Stimulated activated CD4-positive, alpha-beta T cell treated with anti-CD3 and anti-CD28 coated beads, Interleukin-15, amount 100 ng/mL, for 24 hours (primary cell): ENCODE measurements at regions not wholly inside any gene's neighbourhood (a gene's known extent, or its start where the extent isn't known, plus 50 kb on each side); places are given as distances from the start of the nearest gene placed in this dataset.

ENCODE experiments used
- DNase-seq: peaks from one replicate; pipeline ENCODE4 v3.0.0-alpha.2; 2020

DNA sequence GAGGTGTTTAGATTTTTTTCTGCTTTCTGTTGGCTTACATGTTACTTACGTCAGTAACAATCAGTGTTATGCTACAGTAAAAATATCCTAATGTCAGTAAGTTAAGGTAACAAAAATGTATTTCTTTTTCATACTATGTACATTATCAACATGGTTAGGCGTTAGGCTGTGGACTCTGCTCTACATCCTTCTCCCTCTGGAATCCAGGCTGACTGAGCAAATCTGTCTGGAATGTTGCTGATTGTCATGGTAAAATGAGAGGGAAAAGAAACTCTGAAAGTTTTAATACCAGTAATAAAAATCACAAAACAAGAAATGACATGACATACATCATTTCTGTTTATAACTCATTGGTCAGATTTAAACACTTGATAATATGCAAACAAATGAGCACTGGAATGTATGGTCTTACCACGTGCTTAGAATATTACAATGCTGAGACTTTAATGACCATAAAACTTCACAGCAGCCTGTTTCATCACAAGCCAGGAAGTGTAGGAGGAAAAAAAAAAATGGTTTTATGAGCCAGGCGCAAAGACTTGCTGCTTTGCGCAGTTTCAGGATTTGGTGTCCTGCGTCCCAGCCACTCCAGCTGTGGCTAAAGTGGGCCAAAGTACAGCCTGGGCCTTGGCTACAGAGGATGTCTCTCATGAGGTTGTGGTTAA is 252.4 kb downstream of the FSIP2 start:
- DNase-seq = no peak

GRCh38 chr2:185998562-185999070 is 260.0 kb downstream of the FSIP2 start:
- no peak for DNase-seq

DNA sequence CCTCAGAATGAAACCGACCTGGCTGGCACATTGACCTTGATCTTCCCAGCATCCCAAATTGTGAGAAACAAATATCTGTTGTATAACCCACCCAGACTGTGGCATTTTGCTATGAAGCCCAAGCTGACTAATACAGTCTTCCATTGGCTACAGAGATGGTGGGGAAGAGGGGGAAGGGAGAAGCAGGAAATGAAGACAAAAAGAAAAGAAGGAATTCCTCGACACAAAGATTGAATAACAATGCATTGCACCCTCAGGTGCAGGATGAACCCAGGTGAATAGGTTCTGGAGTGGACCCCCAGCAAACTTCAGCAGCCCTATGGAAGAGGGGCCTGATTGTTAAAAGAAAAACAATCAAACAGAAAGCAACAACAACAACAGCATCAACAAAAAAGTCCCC is 270.7 kb downstream of the FSIP2 start:
- no peak for DNase-seq

DNA sequence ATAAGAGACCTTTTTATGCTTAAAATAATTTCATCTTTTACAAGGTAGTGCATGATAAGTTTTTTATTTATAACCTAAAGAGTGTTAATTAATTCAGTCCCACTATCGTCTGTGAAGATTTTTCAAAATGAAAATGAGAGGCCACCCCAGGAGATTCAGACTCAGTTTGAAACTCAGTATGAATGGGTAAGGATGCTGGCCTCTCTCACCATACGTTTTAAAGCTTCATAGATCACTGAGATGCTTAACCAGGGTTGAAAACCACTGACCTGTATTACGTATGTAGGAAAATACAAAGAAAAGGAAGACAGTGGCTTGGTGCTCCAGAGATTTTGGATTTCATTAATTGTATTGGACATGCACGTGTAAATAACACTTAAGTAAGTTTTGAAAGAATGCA is 278.7 kb downstream of the FSIP2 start:
- no peak for DNase-seq

- DNase-seq = no peak
Measured at GRCh38 chr2:186024921-186025320, 286.3 kb downstream of the FSIP2 start.

DNA sequence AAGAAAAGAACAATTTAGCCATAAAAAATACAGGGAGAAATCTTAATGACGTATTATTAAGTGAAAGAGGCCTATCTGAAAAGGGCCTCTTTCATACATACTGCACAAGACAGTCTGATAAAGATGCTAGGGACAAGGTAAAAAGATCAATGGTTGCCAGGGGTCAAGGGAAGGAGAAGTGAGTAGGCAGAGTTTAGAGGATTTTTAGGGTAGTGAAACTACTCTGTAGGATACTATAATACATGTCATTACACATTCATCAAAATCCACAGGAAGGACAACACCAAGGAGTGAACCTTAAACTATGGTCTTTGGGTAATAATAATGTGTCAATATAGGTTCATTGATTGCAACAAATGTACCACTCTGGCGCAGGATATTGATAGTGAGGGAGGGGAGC is 289.3 kb downstream of the FSIP2 start:
- DNase-seq = no peak

DNA sequence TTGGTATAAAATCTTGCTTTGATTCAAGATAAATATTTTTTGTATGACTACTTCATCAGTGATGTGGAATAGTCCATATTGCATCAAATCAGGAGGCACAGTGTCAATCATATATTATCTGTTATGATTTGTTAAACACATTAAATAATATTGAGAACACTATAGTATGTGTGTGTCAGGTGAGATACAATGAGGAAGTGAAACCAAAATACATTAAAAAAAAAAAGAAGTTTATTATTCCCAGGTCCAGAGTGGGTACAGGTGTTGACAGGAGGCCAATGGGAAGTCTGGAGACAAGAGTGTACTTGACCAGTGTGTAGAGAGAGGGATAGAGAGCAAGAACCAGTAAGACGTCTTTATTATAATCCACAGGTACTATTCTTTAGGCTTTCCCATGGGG is 292.6 kb downstream of the FSIP2 start:
- DNase-seq = no peak

- DNase-seq = no peak
Measured at GRCh38 chr2:186032102-186032738, 293.6 kb downstream of the FSIP2 start.

- no peak for DNase-seq
Measured at GRCh38 chr2:186032930-186033329, 294.3 kb downstream of the FSIP2 start.

DNA sequence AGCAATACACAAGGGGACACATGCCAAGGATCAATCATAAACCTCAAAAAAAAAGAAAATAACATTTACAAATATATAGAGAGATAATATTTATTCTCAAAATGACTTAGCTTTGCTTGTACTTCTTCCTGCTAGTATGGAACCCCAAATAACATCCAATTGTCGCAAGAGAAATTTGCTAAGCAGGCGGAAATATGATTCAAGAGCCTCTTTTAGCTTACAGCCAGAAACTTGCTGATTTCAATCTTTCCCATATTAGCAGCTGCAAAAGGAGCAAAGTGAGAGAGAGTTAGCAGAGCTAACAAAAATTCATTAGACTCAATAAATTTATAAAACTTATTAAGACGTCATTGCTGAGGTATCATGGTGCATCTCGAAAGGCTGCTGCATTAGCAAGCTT is 294.9 kb downstream of the FSIP2 start:
- DNase-seq = no peak

GRCh38 chr2:186036862-186037449 is 298.4 kb downstream of the FSIP2 start:
- DNase-seq = no peak

DNA sequence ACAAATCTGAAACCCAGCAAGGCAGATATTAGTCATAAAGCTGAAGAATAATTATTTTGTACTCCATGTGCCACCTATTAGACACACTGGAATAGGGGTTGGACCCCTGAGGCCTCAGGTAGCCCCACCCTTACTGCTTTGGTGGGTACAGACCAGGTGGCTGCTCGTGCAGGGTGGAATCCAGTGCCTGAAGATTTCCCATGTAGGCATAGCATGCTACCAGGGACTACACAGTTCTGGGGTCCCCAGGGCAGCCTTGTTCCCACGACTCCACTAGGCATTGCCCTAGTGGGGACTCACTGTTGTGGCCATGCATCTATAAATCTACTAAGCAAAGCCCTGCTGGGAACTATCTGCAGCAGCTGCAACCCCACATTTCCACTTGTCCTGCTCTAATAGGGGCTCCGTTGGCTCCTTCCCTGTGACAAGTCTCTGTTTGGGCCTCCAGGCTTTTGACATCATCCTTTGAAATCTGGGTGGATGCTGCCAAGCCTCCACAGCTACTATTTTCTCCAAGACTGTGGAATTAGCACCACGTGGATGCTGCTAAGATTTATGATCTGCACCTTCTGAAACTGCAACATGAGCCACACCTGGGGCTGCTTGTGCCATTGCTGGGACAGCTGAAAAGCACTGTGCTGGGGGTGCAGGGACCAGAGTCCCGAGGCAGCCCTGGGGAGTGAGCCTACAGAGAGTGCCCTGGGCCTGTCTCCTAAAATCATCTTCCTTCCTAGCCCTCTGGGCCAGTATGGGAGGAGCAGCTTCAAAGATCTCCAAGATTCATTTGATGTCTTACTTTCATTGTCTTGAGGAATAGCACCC is 303.8 kb downstream of the FSIP2 start:
- no peak for DNase-seq

DNA sequence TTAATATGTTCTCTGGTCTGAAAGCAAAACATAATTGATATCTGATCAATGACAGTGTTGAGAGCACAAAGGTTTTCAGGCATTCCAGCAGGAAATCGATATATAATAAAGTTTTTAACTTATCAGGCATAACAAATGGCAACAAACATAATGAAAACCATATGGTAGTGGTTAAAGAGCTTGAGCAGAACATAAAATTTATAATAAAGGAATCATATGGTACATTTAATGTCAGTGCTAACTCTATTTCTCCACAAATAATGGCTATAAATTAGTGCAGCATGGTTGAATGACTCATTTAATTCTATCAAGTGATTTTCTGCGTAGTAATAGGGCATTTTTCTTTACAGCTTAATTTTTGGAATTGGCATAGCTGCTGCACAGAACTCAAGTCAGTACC is 306.2 kb downstream of the FSIP2 start:
- no peak for DNase-seq

DNA sequence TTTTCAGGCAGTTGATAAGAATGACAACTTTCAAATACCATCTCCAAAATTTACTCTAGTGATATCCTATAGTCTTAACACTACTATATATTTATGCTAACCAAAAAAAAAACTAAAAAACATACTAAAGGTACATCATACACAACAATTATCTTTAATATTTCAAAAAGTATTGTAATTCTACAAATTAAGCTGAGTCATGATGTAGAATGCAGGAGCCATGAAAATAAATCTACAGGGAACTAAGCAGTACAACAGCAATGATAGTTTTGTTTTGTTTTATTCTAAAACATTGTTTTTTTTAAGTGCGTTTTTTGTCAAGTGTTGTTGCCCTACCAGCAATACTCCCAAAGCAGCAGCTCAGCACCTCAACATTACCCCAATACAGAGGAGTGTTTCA is 314.3 kb downstream of the FSIP2 start:
- DNase-seq = no peak

DNA sequence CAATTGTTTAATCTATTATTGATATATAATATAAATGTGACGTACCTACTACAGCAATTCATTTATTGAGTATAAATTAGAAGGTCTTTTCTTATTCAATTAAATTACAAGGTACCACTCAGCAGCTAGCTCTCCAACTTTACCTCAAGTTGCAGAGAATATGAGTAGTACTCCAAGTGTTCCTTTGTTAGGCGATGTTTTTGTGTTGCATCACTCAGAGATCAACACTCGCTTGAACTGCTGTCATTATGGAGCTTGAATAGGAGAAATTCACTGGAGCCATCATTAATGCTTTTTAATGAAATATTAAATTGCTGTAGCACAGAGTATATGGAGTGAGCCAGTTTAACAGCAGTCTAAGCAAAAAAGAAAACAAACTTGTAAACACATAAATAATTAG is 320.0 kb downstream of the FSIP2 start:
- no peak for DNase-seq

DNA sequence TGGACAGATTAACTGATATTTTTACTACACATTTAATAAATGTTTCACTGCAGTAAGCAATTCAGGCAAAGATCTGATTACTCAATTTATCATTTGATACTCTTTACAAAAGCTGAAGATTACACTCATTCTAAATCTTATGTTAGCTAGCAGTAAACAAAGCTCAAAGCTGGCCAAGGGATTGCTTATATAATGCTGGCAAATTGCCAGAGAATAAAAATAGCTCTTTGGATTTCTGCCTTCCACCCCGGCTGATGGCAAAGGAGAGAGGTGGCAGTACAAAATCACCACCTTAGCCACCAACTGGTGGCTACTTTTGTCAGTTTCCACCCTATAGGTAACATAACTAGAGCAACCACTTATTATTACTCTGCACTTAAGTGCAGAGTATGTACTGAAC is 320.5 kb downstream of the FSIP2 start:
- DNase-seq = no peak

- no peak for DNase-seq
Measured at GRCh38 chr2:186060744-186061440, 322.3 kb downstream of the FSIP2 start.

DNA sequence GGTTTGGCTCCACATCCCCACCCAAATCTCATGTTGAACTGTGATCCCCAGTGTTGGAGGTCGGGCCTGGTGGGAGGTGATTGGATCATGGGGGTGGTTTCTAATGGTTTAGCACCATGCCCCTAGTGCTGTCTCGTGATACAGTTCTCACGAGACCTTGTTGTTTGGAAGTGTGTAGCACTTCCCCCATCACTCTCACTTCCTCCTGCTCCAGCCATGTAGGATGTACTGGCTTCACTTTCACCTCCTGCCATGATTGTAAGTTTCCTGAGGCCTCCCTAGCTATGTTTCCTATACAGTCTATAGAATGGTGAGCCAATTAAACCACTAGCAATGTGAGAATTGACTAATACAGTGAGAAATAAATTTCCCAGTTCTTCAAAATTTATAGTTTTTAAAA is 325.9 kb downstream of the FSIP2 start:
- DNase-seq = no peak

- DNase-seq = no peak
Measured at GRCh38 chr2:186065491-186065890, 326.9 kb downstream of the FSIP2 start.

GRCh38 chr2:186068139-186068801 is 329.7 kb downstream of the FSIP2 start:
- DNase-seq = no peak

DNA sequence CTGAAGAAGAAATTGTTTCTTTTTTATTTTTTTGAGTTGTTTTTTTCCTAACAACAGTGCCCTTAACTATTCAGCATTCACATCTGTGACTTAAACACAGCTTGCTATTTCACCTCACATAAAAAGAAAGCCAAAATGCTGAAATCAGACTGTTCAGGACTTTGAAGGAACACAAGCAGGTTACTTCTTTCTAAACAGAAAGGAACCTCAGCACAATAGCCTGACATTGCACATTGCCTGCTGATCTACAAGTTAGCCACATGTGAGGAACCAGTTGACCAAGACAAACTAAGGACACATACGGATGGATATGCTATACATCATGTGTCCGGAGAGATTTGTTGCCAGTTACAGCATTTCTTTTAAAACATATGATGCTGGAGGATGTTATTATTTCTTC is 331.1 kb downstream of the FSIP2 start:
- DNase-seq = no peak

GRCh38 chr2:186085226-186085625 is 346.6 kb downstream of the FSIP2 start:
- DNase-seq = no peak
